Right lobe of liver (tissue), 4 donors: ENCODE measurements at regions not wholly inside any gene's neighbourhood (a gene's known extent, or its start where the extent isn't known, plus 50 kb on each side); places are given as distances from the start of the nearest gene placed in this dataset.

Experiments used
- CTCF ChIP-seq, 4 donors: fragments of 200-600 bp in 3 of 4; fragments of 450-650 bp in 1 of 4; IDR thresholded peaks; one replicate each; pipeline versions ENCODE4 v1.5.1 to v1.8.0; 2016 to 2022; ENCODE audit warnings: antibody characterized with exemption in 4 of 4, mild to moderate bottlenecking in 2 of 4
- POLR2A ChIP-seq: fragments of 450-650 bp; IDR thresholded peaks from one replicate; pipeline ENCODE4 v1.6.1; 2017; ENCODE audit warnings: antibody characterized with exemption, mild to moderate bottlenecking
- donor health status: DM: no; HTN: no; CAD: no.
- donor health status: DM: no; HTN: no; CAD: no.
- donor health status: DM: no; HTN: yes; CAD: no.

GRCh38 chr22:48173061-48173772, 1410.8 kb downstream of the TBC1D22A start:
- TF ChIP-seq CTCF (IDR thresholded peaks at IDR 0.05) (no peak), POLR2A (no peak)
